ENCODE measurements at regions not wholly inside any gene's neighbourhood (a gene's known extent, or its start where the extent isn't known, plus 50 kb on each side); places are given as distances from the start of the nearest gene placed in this dataset.
"Not testable (repeated sequence)": the region's sequence is repeated elsewhere in the genome, so short reads cannot be mapped to it uniquely, and the experiment has no call there.

DNA sequence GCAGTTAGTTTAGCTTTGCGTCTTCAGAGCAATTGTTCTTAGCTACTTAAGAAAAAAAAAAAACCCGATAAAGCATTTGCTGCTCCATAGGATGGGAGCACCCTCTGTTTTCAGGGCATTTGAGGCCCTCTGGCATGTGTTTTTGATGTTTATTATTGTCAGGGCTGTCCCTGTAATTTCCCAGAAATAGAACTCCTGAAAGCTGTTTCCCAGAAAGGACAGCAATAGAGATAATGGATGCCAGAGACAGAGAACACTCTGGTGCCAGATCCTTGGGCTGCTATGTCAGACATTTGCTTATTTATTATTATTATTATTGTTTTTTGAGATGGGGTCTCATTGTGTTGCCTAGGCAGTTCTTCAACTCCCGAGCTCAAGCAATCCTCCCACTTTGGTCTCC is 201.3 kb downstream of the ALG10 start:
- DNase-seq (ENCODE audit: low spot score), result no peak

- DNase-seq (ENCODE audit: low spot score), result not testable (repeated sequence)
Measured at GRCh38 chr12:34226044-34226443, 203.7 kb downstream of the ALG10 start.

GRCh38 chr12:34228046-34228445 is 205.8 kb downstream of the ALG10 start:
- DNase-seq (ENCODE audit: low spot score), result not testable (repeated sequence)

DNA sequence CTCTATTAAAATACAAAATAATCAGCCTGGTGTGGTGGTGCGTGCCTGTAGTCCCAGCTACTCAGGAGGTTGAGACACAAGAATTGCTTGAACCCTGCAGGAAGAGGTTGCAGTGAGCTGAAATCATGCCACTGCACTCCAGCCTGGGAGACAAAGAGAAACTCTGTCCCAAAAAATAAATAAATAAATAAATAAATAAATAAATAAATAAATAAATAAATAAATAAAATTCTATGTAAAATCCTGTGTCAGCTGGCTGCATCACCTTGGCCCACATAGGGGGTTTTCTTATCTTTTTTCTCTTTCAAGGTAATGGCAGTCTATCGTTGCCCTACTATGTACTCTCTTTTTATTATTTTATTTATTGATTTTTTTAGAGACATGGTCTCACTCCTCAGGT is 206.7 kb downstream of the ALG10 start:
- DNase-seq (ENCODE audit: low spot score), result not testable (repeated sequence)

DNA sequence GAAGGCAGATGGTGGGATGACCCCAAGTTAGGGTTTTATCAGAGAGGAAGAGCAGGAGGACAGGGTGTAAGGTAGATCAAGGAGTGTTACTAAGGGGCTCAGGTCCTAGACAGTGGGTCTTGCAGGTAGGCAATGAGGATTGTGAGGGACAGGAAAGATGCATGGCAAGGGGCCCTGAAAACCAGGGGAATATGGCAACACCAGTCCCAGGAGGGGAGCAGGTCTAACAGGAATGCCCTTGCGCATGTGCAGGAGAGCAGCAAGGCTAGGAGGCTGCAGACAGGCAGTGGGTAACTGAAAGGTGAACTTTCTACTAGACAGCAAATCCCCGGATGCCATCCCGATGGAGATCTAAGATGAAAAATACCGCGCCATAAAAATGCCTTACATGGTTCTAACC is 211.3 kb downstream of the ALG10 start:
- no peak for DNase-seq (ENCODE audit: low spot score)

- no peak for DNase-seq (ENCODE audit: low spot score)
Measured at GRCh38 chr12:34236073-34236472, 213.8 kb downstream of the ALG10 start.

DNA sequence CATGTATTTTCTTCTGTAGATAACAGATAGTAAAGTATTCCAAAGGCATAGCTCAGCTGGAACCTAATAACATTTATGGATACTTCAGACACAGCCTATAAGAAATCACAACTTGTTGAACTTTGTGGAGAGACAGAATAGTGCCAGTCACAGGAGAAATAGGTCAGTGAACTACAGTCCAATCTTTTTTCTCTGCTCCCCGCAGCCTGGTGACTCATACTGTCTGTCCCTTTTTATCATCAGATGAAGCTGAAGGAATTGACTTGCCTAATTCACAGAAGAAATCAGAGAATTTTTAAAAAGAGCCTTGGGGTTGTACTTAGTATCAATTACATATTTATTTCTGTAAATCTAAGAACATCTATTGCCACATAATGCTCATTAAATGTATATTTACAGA is 222.3 kb downstream of the ALG10 start:
- no peak for DNase-seq (ENCODE audit: low spot score)

DNA sequence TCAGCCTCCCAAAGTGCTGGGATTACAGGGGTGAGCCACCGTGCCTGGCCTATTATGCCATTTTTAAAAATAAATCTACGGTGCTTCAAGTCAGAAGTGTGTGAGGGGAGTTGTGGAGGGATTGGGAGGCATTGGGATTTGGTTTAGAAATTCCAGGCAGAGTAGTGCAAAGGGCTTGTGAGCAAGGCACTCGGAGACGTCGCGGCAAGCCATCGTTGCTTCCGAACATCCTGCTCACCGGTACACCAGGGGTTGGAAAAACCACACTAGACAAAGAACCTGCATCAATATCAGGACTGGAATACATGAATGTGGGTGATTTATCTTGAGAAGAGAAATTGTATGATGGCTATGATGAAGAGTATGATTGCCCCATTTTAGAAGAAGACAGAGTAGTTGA is 227.0 kb downstream of the ALG10 start:
- DNase-seq (ENCODE audit: low spot score), result no peak

GRCh38 chr12:34251879-34252278 is 229.6 kb downstream of the ALG10 start:
- DNase-seq (ENCODE audit: low spot score), result not testable (repeated sequence)

DNA sequence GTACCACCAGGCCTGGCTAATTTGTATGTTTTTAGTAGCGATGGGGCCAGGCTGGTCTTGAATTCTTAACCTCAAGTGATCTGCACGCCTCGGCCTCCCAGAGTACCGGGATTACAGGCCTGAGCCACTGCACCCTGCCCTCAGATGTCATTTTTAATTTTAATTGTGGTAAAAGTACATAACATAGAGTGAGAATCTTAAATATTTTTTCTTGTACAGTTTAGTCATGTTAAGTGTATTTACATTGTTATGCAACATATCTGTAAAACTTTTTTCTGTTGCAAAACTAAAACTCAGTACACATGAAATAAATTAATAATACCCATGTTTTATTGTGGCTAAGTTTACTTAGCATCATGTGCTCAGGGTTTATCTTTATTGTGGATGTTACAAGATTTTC is 231.4 kb downstream of the ALG10 start:
- no peak for DNase-seq (ENCODE audit: low spot score)

GRCh38 chr12:34257093-34257492 is 234.8 kb downstream of the ALG10 start:
- DNase-seq (ENCODE audit: low spot score), result no peak

- DNase-seq (ENCODE audit: low spot score), result not testable (repeated sequence)
Measured at GRCh38 chr12:34262140-34262539, 239.8 kb downstream of the ALG10 start.

DNA sequence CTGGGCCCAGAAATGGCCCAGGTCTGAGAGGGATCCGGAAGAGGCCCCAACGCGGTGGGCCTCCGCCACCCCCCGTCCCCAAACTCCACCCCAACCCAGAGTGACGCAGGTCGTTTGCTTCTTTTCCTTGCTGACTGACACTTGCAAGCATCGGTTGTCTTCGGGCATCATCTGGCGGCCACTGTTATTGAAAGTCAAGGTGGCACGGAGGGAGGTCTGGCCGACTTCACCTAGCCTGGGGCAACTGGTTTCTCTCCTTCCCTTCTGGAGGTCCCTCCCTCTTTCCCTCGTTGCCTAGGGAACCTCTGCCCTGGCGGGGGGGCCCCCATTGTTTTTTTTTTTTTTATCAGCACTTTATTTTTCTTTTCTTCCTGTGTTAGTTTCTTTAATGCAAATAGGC is 241.8 kb downstream of the ALG10 start:
- no peak for DNase-seq (ENCODE audit: low spot score)

DNA sequence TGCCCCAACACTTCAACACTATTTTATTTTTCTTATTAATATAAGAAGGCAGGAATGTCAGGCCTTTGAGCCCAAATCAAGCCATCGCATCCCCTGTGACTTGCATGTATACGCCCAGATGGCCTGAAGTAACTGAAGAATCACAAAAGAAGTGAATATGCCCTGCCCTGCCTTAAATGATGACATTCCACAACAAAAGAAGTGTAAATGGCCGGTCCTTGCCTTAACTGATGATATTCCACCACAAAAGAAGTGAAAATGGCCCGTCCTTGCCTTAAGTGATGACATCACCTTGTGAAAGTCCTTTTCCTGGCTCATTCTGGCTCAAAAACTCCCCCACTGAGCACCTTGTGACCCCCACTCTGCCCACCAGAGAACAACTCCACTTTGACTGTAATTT is 251.4 kb downstream of the ALG10 start:
- DNase-seq (ENCODE audit: low spot score), result not testable (repeated sequence)

DNA sequence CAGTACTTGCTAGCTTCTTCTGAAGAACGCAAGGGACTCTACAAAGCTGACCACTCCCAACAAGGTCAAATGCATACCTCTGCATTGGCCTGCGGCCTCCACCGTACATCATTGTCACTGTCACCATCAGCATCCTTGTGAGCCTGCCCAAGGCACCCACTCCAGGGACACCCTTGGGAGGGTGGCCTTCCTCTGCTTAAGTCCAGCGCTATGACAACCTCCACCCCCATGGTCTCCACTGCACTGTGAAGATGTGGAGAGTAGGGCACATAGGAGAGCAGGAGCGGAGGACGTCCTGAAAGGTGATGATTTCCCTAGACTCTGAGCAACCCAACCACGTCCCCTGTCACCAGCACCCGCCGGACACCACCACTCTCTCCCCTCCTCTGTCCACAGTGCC is 252.8 kb downstream of the ALG10 start:
- no peak for DNase-seq (ENCODE audit: low spot score)

DNA sequence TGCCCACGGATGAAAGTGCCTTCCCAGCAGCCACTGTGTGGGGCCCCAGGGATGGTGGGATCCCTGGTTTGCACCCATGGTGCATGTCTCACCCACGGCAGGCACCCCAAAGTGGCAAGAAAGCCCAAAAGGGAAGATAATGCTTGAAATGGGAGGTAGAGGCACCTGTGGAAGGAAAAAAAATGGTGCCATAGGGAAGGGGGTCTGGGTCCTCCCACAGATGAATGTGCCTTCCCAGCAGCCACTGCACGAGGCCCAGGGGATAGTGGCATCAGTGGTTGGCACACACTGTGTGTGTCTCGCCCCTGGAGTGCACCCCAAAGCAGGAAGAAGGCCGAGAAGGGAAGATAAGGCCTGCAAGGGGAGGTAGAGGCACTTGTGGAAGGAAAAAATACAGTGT is 264.2 kb downstream of the ALG10 start:
- DNase-seq (ENCODE audit: low spot score), result no peak

DNA sequence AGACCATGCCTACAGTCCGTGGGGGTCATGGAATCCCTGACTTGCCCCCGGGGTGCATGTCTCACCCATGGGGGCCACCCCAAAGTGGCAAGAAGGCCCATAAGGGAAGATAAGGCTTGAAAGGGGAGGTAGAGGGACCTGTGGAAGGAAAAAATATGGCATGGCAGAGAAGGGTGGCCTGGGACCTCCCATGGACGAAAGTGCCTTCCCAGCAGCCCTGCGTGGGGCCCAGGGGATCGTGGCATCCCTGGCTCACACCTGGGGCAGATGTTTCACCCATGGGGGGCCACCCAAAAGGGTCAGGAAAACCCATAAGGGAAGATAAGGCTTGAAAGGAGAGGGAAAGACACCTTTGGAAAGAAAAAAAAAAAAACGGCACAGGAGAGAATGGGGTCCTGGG is 264.6 kb downstream of the ALG10 start:
- DNase-seq (ENCODE audit: low spot score), result no peak

DNA sequence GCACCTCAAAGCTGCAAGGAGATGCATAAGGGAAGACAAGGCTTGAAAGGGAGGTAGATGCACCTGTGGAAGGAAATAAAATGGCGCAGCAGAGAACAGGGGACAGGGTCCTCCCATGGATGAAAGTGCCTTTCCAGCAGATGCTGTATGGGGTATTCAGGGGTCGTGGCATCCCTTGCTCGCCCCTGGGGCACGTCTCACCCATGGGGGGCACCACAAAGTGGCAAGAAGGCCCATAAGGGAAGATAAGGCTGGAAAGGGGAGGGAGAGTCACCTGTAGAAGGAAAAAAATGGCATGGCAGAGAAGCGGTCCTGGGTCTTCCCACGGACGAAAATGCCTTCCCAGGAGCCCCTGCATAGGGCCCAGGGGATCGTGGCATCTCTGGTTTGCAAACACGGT is 265.1 kb downstream of the ALG10 start:
- no peak for DNase-seq (ENCODE audit: low spot score)

GRCh38 chr12:34287986-34288962 is 266.0 kb downstream of the ALG10 start:
- no peak for DNase-seq (ENCODE audit: low spot score)

DNA sequence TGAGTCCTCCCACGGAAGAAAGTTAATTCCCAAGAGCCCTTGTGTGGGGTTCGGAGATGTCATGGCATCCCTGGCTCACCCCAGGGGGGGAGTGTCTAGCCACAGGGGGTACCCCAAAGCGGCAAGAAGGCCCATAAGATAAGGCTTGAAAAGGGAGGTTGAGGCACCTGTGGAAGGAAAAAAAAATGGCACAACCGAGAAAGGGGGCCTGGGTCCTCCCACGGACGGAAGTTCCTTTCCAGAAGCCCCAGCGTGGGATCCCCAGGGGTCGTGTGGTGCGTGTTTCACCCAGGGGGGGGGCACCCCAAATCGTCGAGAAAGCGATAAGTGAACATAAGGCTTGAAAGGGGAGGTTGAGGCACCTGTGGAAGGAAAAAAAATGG is 266.7 kb downstream of the ALG10 start:
- no peak for DNase-seq (ENCODE audit: low spot score)

DNA sequence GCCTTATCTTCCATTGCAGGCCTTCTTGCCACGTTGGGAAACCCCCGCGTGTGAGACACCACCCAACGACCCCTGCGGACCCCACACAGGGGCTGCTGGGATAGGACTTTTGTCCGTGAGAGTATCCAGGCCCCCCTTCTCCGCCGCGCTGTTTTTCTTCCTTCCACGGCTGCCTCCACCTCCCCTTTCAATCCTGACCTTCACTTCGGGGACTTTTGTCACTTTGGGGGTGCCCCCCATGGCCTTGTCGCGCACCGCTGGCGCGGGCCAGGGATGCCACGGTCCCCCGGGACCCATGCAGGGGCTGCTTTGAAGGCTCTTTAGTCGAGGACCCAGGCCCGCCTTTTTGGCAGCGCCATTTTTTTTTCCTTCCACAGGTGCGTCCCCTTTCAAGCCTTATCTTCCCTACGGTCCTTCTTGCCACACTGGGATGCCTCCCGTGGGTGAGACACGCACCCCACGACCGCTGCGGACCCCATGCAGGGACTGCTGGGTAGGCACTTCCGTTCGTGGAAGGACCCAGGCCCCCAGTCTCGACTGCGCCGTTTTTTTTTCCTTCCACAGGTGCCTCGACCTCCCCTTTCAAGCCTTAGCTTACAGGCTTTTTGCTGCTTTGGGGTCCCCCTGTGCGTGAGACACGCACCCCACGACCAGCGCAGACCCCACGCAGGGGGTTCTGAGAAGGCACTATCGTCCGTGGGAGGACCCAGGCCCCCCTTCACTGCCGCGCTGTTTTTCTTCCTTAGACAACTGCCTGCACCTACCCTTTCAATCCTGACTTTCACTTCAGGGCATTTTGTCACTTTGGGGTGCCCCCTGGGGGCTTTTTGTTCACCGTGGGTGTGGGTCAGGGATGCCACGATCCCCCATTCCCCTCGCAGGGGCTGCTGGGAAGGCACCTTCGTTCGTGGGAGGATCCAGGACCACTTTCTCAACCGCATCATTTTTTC is 267.4 kb downstream of the ALG10 start:
- no peak for DNase-seq (ENCODE audit: low spot score)

DNA sequence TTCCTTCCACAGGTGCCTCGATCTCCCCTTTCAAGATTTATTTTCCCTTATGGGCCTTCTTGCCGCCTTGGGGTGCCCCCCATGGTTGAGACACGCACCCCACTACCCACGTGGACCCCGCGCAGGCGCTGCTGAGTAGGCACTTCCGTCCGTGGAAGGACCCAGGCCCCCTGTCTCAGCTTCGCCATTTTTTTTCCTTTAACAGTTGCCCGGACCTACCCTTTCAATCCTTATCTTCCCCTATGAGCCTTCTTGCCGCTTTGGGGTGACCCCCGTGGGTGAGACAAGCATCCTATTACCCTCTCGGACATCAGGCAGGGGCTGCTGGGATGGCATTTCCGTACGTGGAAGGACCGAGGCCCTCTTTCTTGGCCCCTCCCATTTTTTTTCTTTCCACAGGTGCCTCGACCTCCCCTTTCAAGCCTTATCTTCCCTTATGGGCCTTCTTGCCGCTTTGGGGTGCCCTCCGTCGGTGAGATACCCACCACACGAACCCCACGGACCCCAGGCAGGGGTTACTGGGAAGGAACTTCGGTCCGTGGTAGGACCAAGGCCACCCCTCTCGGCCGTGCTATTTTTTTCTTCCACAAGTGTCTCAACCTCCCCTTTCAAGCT is 268.2 kb downstream of the ALG10 start:
- no peak for DNase-seq (ENCODE audit: low spot score)
